ENCODE measurements at regions not wholly inside any gene's neighbourhood (a gene's known extent, or its start where the extent isn't known, plus 50 kb on each side); places are given as distances from the start of the nearest gene placed in this dataset.
A peak's percentile ranks its signal among the peaks of the same experiment; 100 is the strongest.

- no peak for DNase-seq
These were observed 110.7 kb upstream of the IVNS1ABP start for GRCh38 chr1:185427776-185428175.

GRCh38 chr1:185427264-185427663 is 110.2 kb upstream of the IVNS1ABP start:
- no peak for DNase-seq

- no peak for DNase-seq
These were observed 109.8 kb upstream of the IVNS1ABP start for GRCh38 chr1:185426848-185427247.

GRCh38 chr1:185425163-185425562 is 108.1 kb upstream of the IVNS1ABP start:
- no peak for DNase-seq

GRCh38 chr1:185421485-185422107 is 104.6 kb upstream of the IVNS1ABP start:
- no peak for DNase-seq

GRCh38 chr1:185420588-185421081 is 103.6 kb upstream of the IVNS1ABP start:
- DNase-seq = no peak

GRCh38 chr1:185419718-185420117 is 102.7 kb upstream of the IVNS1ABP start:
- no peak for DNase-seq

- DNase-seq = no peak
These were observed 101.4 kb upstream of the IVNS1ABP start for GRCh38 chr1:185418472-185418871.

- no peak for DNase-seq
These were observed 95.5 kb upstream of the IVNS1ABP start for GRCh38 chr1:185412385-185413087.

GRCh38 chr1:185409763-185410528 is 92.9 kb upstream of the IVNS1ABP start:
- DNase-seq = peak; percentile 32

- no peak for DNase-seq
These were observed 92.3 kb upstream of the IVNS1ABP start for GRCh38 chr1:185409345-185409744.

GRCh38 chr1:185408700-185409270 is 91.7 kb upstream of the IVNS1ABP start:
- peak; percentile 22 for DNase-seq

GRCh38 chr1:185406691-185407009 is 89.6 kb upstream of the IVNS1ABP start:
- no peak for DNase-seq

GRCh38 chr1:185406006-185406690 is 89.1 kb upstream of the IVNS1ABP start:
- DNase-seq = no peak

- DNase-seq = no peak
These were observed 88.0 kb upstream of the IVNS1ABP start for GRCh38 chr1:185404907-185405568.

- DNase-seq = no peak
These were observed 87.2 kb upstream of the IVNS1ABP start for GRCh38 chr1:185404291-185404690.

- DNase-seq = peak; percentile 76
These were observed 85.9 kb upstream of the IVNS1ABP start for GRCh38 chr1:185402930-185403329.

GRCh38 chr1:185401019-185401418 is 84.0 kb upstream of the IVNS1ABP start:
- DNase-seq = no peak

- DNase-seq = peak; percentile 40
These were observed 83.0 kb upstream of the IVNS1ABP start for GRCh38 chr1:185400052-185400451.

- DNase-seq = no peak
These were observed 81.6 kb upstream of the IVNS1ABP start for GRCh38 chr1:185398599-185398998.

- DNase-seq = no peak
These were observed 81.0 kb upstream of the IVNS1ABP start for GRCh38 chr1:185398022-185398421.

- DNase-seq = no peak
These were observed 80.1 kb upstream of the IVNS1ABP start for GRCh38 chr1:185397183-185397582.
